K562 (cell line): ENCODE measurements at regions not wholly inside any gene's neighbourhood (a gene's known extent, or its start where the extent isn't known, plus 50 kb on each side); places are given as distances from the start of the nearest gene placed in this dataset.

Experiments used
- ATAC-seq: fragments of 200-7000 bp; cut with Tn5 transposase; 3 replicates; pipeline ENCODE4 v1.9.1; 2020; ENCODE audit warnings: moderate library complexity
- BruUV-seq: library from RNA; stranded (reverse); fragments of 400-500 nt; replicated peaks from 2 replicates; lab custom pipeline; 2021; lab: Mats Ljungman, UMichigan
- CTCF ChIA-PET: fragments of 300-600 bp; formaldehyde crosslinking; extraction: SDS; loops from one replicate; lab custom pipeline; 2021; ENCODE audit warnings: low intra/inter-chr PET ratio; lab: Yijun Ruan, JAX
- POLR2A ChIA-PET: fragments of 300-600, 350-650 bp; sonication (Branson Sonifier 250); formaldehyde crosslinking; extraction: SDS; loops from one replicate; lab custom pipeline; 2021; ENCODE audit warnings: antibody characterized with exemption, inconsistent platforms; lab: Yijun Ruan, JAX
- DNase-seq, 4 experiments: peaks; one replicate each; pipeline versions ENCODE4 v3.0.0 to v3.0.0-alpha.2; 2011 to 2018; ENCODE audit warnings: low spot score in 3 of 4, mixed read lengths in 3 of 4; ENCODE audit errors: extremely low read depth in 1 of 4
- FAIRE-seq: peaks from 2 replicates; lab custom pipeline; 2011; peaks lifted over from hg19 to GRCh38; lab: Jason Lieb, UNC
- H2AFZ ChIP-seq: 2 replicates; pipeline ENCODE4 v1.6.0; 2011; ENCODE audit warnings: low read depth, low read length, control low read depth, inconsistent platforms
- H3K27ac ChIP-seq: fragments of 200-600 bp; 3 replicates; pipeline ENCODE4 v1.8.0; 2011; ENCODE audit warnings: low read depth, mild to moderate bottlenecking, control low read depth, inconsistent platforms, low read length, moderate library complexity, mixed read lengths; ENCODE audit errors: extremely low read depth
- H3K27me3 ChIP-seq, 2 experiments: fragments of 300-600 bp in 1 of 2; 2 replicates in 1 of 2; 3 replicates in 1 of 2; pipeline versions ENCODE4 v1.6.0 to v1.8.0; 2011; ENCODE audit warnings: inconsistent platforms in 2 of 2, low read length in 2 of 2, mild to moderate bottlenecking in 1 of 2, mixed read lengths in 1 of 2, moderate library complexity in 1 of 2; ENCODE audit not compliant: control insufficient read depth in 2 of 2, insufficient read depth in 2 of 2
- H3K36me3 ChIP-seq: fragments of 300-600 bp; 3 replicates; pipeline ENCODE4 v1.8.0; 2011; ENCODE audit warnings: mild to moderate bottlenecking, low read length, inconsistent platforms; ENCODE audit not compliant: control insufficient read depth, insufficient read depth
- H3K4me1 ChIP-seq, 2 experiments: fragments of 200-600 bp in 1 of 2; replicated peaks in 1 of 2; 2 replicates in 1 of 2; 3 replicates in 1 of 2; pipeline versions ENCODE4 v1.5.1 to v1.8.0; 2011; ENCODE audit warnings: inconsistent platforms in 2 of 2, low read length in 2 of 2, mild to moderate bottlenecking in 1 of 2, mixed read lengths in 1 of 2, moderate library complexity in 1 of 2; ENCODE audit not compliant: control insufficient read depth in 2 of 2, insufficient read depth in 2 of 2
- H3K4me2 ChIP-seq: 2 replicates; pipeline ENCODE4 v1.6.1; 2011; ENCODE audit warnings: low read length, control low read depth, inconsistent platforms, mixed read lengths; ENCODE audit not compliant: insufficient read depth
- H3K4me3 ChIP-seq: fragments of 200-600 bp; sonication (generic), shearing (Covaris generic); 2 replicates; pipeline ENCODE4 v1.5.1; 2016; ENCODE audit warnings: control low read depth, inconsistent platforms
- H3K79me2 ChIP-seq: fragments of 200-600 bp; 3 replicates; pipeline ENCODE4 v1.8.0; 2011; ENCODE audit warnings: low read length, inconsistent platforms; ENCODE audit not compliant: control insufficient read depth, insufficient read depth
- H3K9ac ChIP-seq, 2 experiments: 2 replicates each; pipeline versions ENCODE4 v1.6.0 to v1.6.1; 2011; ENCODE audit warnings: low read depth in 2 of 2, low read length in 2 of 2, control low read depth in 1 of 2, inconsistent platforms in 1 of 2, mild to moderate bottlenecking in 1 of 2, mixed read lengths in 1 of 2; ENCODE audit not compliant: insufficient read depth in 1 of 2
- H3K9me1 ChIP-seq: one replicate; pipeline ENCODE4 v1.6.0; 2011; ENCODE audit warnings: inconsistent platforms, mild to moderate bottlenecking, low read length, moderate library complexity; ENCODE audit not compliant: control insufficient read depth, insufficient read depth
- H3K9me3 ChIP-seq: replicated peaks from 2 replicates; pipeline ENCODE4 v1.5.1; 2011; ENCODE audit warnings: low read depth, low read length, inconsistent platforms; ENCODE audit not compliant: control insufficient read depth, insufficient read depth
- H4K20me1 ChIP-seq: replicated peaks from 2 replicates; pipeline ENCODE4 v1.6.1; 2011; ENCODE audit warnings: low read length, inconsistent platforms, mixed read lengths; ENCODE audit not compliant: control insufficient read depth, insufficient read depth
- CBFA2T2 ChIP-seq: fragments of 450-650 bp; conservative IDR thresholded peaks from 2 replicates; pipeline ENCODE4 v1.6.1; 2017; ENCODE audit warnings: mild to moderate bottlenecking
- DMBX1 ChIP-seq: fragments of 250-450 bp; sonication (Bioruptor Pico); IDR thresholded peaks from 2 replicates; pipeline ENCODE4 v1.8.0; 2022; ENCODE audit warnings: inconsistent platforms, mild to moderate bottlenecking, moderate library complexity, borderline replicate concordance
- ELF1 ChIP-seq: fragments of 200-800 bp; sonication (Bioruptor generic); IDR thresholded peaks from 2 replicates; pipeline ENCODE4 v1.6.1; 2016; ENCODE audit warnings: missing genetic modification characterization, missing compliant biosample characterization
- HNRNPLL ChIP-seq: fragments of 200-400 bp; formaldehyde crosslinking; IDR thresholded peaks from 2 replicates; pipeline ENCODE4 v1.6.1; 2017; ENCODE audit warnings: low read length, low read depth, mild to moderate bottlenecking; ENCODE audit not compliant: poor library complexity, severe bottlenecking
- MGA ChIP-seq: fragments of 450-650 bp; IDR thresholded peaks from 2 replicates; pipeline ENCODE4 v1.6.1; 2016; ENCODE audit warnings: mild to moderate bottlenecking, moderate library complexity
- MYC ChIP-seq, 2 experiments: fragments of 250-450 bp in 1 of 2; sonication (Bioruptor Pico) in 1 of 2; IDR thresholded peaks; 2 replicates each; pipeline versions ENCODE4 v1.5.1 to v1.6.1; 2012 to 2021; ENCODE audit warnings: low read depth in 2 of 2, borderline replicate concordance in 1 of 2, improper control_type of control experiment in 1 of 2, low read length in 1 of 2, mild to moderate bottlenecking in 1 of 2, moderate library complexity in 1 of 2
- NCOR1 ChIP-seq: fragments of 450-650 bp; IDR thresholded peaks from 2 replicates; pipeline ENCODE4 v1.6.1; 2016; ENCODE audit warnings: mild to moderate bottlenecking, moderate library complexity
- NEUROD1 ChIP-seq: fragments of 150-350 bp; IDR thresholded peaks from 2 replicates; pipeline ENCODE4 v1.6.1; 2014; ENCODE audit warnings: borderline replicate concordance, low read length, low read depth; ENCODE audit not compliant: partially characterized antibody
- ZBTB17 ChIP-seq: fragments of 450-650 bp; formaldehyde crosslinking; IDR thresholded peaks from 2 replicates; pipeline ENCODE4 v1.4.0; 2020; ENCODE audit warnings: mild to moderate bottlenecking
- WGBS: fragments of 100-300 bp; shearing (Covaris generic); methylation state at CpG from one replicate; pipeline ENCODE4 v1.1.6; 2016; ENCODE audit warnings: low coverage, mixed read lengths; ENCODE audit not compliant: insufficient coverage; ENCODE audit errors: missing lambda C conversion rate; 5-methylcytosine and 5-hydroxymethylcytosine counted together
- in situ Hi-C: fragments of 300-500 bp; cut with MboI; formaldehyde crosslinking; loops from 4 replicates; pipeline ENCODE4 v1.15.0; 2018; ENCODE audit warnings: inconsistent platforms, mixed read lengths
- intact Hi-C: fragments of 100-400 bp; cut with micrococcal nuclease; formaldehyde crosslinking; loops from 2 replicates; pipeline ENCODE4 v1.14.2; 2022

GRCh38 chr4:32002037-32002747 is 1282.0 kb downstream of the PCDH7 start:
- no TSS peak for BruUV-seq
- H2AFZ ChIP-seq = no peak overlapping the region
- ChIA-PET POLR2A (interaction anchor here (1.1 to 1.8 kb wide), 3 partner anchors 10 to 23 kb away, joined by 4 to 11 read pairs (median 5); no protein-coding TSS in a partner anchor), CTCF (no interaction called here)
- in situ Hi-C loops = no loop called here
- peaks cover 0 to 10% of the 10 kb centered on the region in 2 experiments; a peak in 2 of 5 replicates for H3K4me1 ChIP-seq
- peaks cover 95% of the 10 kb centered on the region for H3K79me2 ChIP-seq
- peak; percentile 89 for FAIRE-seq
- H3K4me2 ChIP-seq = peak overlapping the region; percentile 64
- peaks cover 32% of the 10 kb centered on the region for H3K36me3 ChIP-seq
- no peaks in the 10 kb centered on the region for H3K9me1 ChIP-seq
- WGBS = 10% methylated on average over 6 of the region's 6 CpGs
- no peak overlapping the region for H3K4me3 ChIP-seq
- H3K9ac ChIP-seq = no peak overlapping the region; a peak in 1 of 4 replicates
- intact Hi-C loops = loop anchor here (10.0 kb wide), 1 partner anchor 103 kb away; no protein-coding TSS in a partner anchor
- peak overlapping the region; percentile 30; the same call in 1 of the 3 replicates for H3K27ac ChIP-seq
- ATAC-seq = peak; percentile 82
- DNase-seq = peak; percentile 35 to 85 (median 56)
- H3K27me3 ChIP-seq = no peaks in the 10 kb centered on the region
- no peaks in the 10 kb centered on the region; the same call in none of the 2 replicates for H3K9me3 ChIP-seq
- peaks cover 6% of the 10 kb centered on the region; the same call in 1 of the 2 replicates for H4K20me1 ChIP-seq
- no peak for TF ChIP-seq HNRNPLL
- peak; percentile 93 for TF ChIP-seq NCOR1
- no peak for TF ChIP-seq ELF1 (tag)
- peak; percentile 37 for TF ChIP-seq NEUROD1
- peak; percentile 95 for TF ChIP-seq CBFA2T2
- no peak for TF ChIP-seq ZBTB17 (CRISPR knock-in tag)
- TF ChIP-seq MGA = no peak
- TF ChIP-seq MYC (IDR thresholded peaks at IDR 0.05; ENCODE audit: low read depth, low read length) = no peak
- TF ChIP-seq MYC (CRISPR knock-in tag; IDR thresholded peaks at IDR 0.05; ENCODE audit: borderline replicate concordance, low read depth) = no peak
- 0 out of 2 replicates have a peak, but pooled peaks have one; percentile 48 for TF ChIP-seq DMBX1 (CRISPR knock-in tag)
